Activated T-helper 1 cell treated with Interleukin-2 at 50 U/mL for 16 hours (primary cell): ENCODE measurements at regions not wholly inside any gene's neighbourhood (a gene's known extent, or its start where the extent isn't known, plus 50 kb on each side); places are given as distances from the start of the nearest gene placed in this dataset.
"Not testable (repeated sequence)": the region's sequence is repeated elsewhere in the genome, so short reads cannot be mapped to it uniquely, and the experiment has no call there.

Experiments used
- DNase-seq: peaks from one replicate; pipeline ENCODE4 v3.0.0-alpha.2; 2020; ENCODE audit warnings: low read depth

GRCh38 chr10:78458983-78459638 is 425.4 kb downstream of the RPS24 start:
- no peak for DNase-seq

- no peak for DNase-seq
These were observed 426.0 kb downstream of the RPS24 start for GRCh38 chr10:78459639-78460037.

GRCh38 chr10:78460204-78460603 is 426.5 kb downstream of the RPS24 start:
- DNase-seq: no peak

- no peak for DNase-seq
These were observed 427.7 kb downstream of the RPS24 start for GRCh38 chr10:78461333-78461732.

GRCh38 chr10:78462176-78462575 is 428.5 kb downstream of the RPS24 start:
- DNase-seq: no peak

DNA sequence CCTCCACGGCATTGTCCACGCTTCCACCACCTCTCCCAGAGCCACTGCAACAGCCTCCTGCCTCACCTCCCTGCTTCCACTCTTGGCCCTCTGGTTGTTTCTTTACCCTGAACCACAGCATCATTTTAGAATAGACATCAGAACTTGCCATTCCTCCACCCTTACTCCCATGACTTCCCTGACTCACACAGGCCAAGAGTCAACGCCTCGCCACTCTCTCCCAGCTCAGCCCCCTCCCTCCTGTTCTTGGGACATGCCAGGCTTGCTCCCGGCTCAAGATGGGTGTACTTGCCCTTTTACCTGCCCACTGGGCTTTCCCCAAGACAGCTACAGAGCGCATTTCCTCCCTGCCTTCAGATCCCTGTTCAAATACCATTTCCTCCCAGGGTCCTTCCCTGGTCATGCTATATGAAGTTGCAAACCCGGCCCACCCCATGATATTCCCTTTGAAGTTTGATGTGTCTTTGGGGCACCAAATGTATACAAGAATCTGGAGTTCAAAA is 429.1 kb downstream of the RPS24 start:
- DNase-seq: no peak

GRCh38 chr10:78464118-78464855 is 430.6 kb downstream of the RPS24 start:
- DNase-seq: no peak

- no peak for DNase-seq
These were observed 431.2 kb downstream of the RPS24 start for GRCh38 chr10:78464856-78465267.

DNA sequence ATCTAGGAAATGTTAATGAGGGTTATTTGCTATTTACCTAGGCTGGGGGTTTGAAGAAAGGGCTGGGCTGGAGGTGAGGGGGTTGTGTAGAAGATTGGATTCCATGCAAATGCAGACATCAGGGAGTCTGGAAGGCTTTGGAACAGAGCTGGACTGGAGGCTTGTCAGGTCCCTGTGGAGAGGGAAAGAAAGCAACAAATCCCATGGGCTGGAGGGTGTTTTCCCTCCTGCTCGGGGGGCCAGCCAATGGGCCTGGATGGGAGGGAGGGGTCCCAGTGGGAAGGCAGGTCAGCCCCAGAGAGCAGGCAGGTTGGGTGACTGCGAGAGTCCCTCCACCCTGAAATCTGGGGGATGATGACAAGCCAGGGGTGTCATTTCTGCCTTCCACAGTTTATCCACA is 431.8 kb downstream of the RPS24 start:
- no peak for DNase-seq

DNA sequence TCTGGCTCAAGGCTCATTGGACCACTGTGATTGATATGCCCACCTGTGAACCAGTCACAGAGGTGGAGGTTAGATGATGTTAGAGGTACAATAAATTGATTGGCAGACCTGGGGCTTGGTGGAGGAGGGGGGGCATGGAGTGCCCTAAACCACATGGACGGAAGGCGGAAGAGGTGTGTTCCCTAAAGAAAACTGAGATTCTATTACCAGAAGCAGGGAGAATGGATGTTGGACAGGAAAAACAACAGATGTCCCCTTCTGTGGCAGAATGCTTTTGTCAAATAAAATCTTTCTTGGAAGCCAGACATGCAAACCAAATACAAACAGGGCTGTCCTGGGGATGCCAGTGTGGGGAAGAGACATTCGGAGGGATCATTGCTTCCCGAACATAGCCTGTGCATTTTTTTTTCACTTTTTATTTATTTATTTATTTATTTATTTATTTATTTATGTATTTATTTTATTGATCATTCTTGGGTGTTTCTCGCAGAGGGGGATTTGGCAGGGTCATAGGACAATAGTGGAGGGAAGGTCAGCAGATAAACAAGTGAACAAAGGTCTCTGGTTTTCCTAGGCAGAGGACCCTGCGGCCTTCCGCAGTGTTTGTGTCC is 433.9 kb downstream of the RPS24 start:
- DNase-seq: no peak

- DNase-seq: not testable (repeated sequence)
These were observed 435.1 kb downstream of the RPS24 start for GRCh38 chr10:78468731-78469130.

- no peak for DNase-seq
These were observed 436.8 kb downstream of the RPS24 start for GRCh38 chr10:78470267-78471103.

DNA sequence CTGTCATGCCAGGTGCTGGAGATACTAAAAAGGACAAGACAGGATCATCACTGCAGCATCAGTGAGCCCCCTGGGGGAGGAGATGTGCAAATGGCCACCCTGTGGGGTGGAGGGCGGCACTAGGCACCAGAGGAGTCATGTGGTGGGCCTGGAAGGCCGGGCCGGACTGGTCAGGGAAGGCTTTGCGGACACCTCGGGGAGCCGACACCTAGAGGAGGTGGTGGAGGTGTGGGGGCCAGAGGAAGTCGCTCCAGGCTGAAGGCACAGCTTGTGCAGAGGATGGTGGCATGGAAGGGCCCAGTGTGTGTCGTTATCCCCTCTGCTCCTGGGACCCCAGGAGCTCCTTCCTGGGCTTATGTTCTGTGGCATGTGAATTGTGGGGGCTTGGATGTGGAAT is 437.7 kb downstream of the RPS24 start:
- DNase-seq: no peak

DNA sequence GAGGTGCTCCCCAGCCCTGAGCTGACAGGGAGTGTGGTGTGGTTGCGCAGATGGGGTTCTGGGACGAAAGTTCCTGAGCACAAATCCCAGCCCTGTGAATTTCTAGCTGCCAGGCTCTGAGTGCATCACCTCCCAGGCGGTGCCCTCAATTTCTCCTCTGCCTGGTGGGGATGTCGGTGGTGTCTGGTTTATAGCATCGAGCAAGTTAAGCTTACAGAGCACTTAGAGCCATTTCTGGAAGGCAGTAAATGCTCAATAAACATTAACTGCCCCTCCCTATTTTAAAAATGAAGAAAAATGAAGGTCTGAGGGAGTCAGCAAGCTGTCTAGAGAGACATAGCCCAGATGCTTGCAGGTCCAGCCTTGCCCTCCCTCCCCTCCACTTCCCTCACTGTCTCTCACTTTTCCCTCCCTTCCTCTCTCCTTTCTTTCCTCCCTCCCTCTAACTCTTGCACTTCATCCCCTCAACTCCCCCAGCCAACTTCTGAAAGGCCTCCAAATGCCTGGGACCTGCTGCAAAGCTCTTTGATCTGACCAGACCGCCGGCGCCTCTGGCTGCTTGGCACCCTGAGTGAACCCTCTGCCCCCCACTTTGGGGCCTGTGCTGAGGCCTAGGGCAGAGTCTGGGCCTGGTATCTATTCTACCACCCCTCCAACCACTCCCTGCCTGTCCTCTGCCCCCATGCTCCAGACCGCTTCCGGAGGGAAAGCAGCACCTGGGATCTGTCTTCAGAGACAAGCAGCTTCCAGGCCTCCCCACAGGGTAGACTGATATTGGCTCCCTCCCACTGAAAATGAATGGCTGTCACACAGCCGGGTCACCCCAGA is 438.3 kb downstream of the RPS24 start:
- no peak for DNase-seq

DNA sequence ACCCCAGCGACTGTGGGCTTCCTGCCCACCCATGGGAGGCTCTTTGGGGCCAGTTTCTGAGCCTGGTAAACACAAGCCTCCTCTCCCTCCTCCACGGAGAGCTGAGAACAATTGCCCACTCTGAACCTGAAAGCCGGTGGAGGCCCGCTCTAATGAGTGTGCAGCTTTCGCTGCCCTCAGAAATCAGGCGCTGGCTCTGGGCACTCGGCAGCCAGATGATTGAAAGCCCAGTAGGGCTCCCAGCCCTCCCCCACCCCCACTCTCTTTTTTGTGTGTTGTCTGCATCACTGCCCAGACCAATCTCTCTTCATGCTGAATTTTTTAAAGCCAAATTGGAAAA is 438.9 kb downstream of the RPS24 start:
- DNase-seq: no peak

GRCh38 chr10:78473006-78473405 is 439.3 kb downstream of the RPS24 start:
- no peak for DNase-seq

- DNase-seq: no peak
These were observed 441.1 kb downstream of the RPS24 start for GRCh38 chr10:78474743-78475142.

- no peak for DNase-seq
These were observed 441.8 kb downstream of the RPS24 start for GRCh38 chr10:78475437-78475836.

GRCh38 chr10:78476156-78476555 is 442.5 kb downstream of the RPS24 start:
- DNase-seq: no peak

DNA sequence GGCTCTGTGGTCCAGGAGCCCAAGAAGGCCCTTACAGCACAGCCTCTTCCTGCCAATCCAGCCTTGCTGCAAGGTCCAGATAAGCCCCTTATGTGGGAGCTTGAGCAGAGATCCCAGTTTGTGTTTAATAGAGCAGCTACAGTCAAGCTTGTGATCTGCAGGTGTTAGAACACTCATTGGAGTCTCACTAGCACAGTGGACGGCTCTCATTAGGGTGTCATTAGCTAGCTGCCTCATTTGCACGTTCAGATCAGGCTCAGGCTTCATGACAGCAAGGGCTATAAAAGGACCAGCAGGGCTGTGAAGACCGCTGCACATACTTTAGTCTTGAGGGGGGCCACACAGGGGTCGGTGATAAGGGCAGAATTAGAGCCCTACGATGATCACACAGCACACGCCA is 443.2 kb downstream of the RPS24 start:
- DNase-seq: no peak

DNA sequence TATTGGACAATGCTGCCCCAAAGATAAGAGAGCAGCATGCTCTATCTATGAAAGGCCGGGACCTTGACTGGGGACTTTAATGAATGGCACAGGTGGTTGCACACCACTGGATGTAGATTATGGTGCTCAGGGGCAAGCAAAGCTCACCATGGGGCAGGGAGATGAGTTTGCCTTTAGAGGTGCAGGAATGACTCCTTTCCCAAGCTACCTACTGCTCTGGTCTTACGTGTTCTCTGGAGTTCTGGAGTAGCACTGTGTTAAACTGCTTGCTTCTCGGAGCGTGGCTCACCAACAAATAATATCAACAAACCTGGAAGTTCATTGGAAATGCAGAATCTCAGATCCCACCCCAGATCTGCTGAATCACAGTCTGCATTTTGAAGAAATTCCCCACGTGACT is 445.3 kb downstream of the RPS24 start:
- no peak for DNase-seq

DNA sequence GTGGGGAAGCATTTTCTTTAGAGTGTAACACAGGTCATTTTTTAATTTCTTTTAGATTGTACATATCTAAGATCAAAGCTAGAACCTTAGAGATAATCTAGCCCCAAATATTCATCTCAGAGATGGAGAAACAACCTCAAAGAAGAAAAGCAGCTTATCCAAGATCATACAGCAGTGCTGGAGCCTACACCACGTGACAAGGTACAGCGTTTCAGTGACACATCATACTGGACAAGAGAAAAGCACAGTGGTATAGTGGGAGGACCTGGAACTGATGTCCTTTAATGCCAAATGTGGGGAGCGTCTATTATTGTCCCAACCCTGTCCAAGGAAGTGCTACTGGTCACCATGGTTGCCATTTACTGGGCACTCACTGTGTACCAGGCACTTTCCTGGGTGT is 445.8 kb downstream of the RPS24 start:
- DNase-seq: no peak
